H1 (cell line): ENCODE measurements at regions not wholly inside any gene's neighbourhood (a gene's known extent, or its start where the extent isn't known, plus 50 kb on each side); places are given as distances from the start of the nearest gene placed in this dataset.

Experiments
- CTCF ChIA-PET: fragments of 300-600 bp; sonication (Branson Sonifier 250); formaldehyde crosslinking; loops from one replicate; lab custom pipeline; 2021; ENCODE audit not compliant: partially characterized antibody; lab: Charles Lee
- POLR2A ChIA-PET: fragments of 300-600 bp; sonication (Branson Sonifier 250); formaldehyde crosslinking; loops from one replicate; lab custom pipeline; 2021; ENCODE audit warnings: inconsistent platforms; ENCODE audit not compliant: partially characterized antibody; lab: Charles Lee
- DNase-seq, 2 experiments: peaks; one replicate each; pipeline versions ENCODE4 v3.0.0 to v3.0.0-alpha.2; 2010 to 2022; ENCODE audit warnings: low spot score in 2 of 2, low read depth in 1 of 2, mixed read lengths in 1 of 2
- FAIRE-seq: peaks from 2 replicates; lab custom pipeline; 2011; peaks lifted over from hg19 to GRCh38; lab: Jason Lieb, UNC
- H2AFZ ChIP-seq: 2 replicates; pipeline ENCODE4 v1.8.1; 2012; ENCODE audit warnings: low read length, inconsistent platforms
- H2AK5ac ChIP-seq: 2 replicates; pipeline ENCODE4 v1.6.1; 2013; ENCODE audit warnings: low read depth, low read length
- H2BK120ac ChIP-seq: replicated peaks from 2 replicates; pipeline ENCODE3; 2013; ENCODE audit warnings: low read depth, low read length, inconsistent platforms
- H2BK12ac ChIP-seq: 2 replicates; pipeline ENCODE4 v1.6.1; 2013; ENCODE audit warnings: low read depth, low read length
- H2BK15ac ChIP-seq: 2 replicates; pipeline ENCODE4 v1.6.1; 2013; ENCODE audit warnings: low read length
- H2BK20ac ChIP-seq: 2 replicates; pipeline ENCODE4 v1.6.1; 2013; ENCODE audit warnings: low read length
- H2BK5ac ChIP-seq: 2 replicates; pipeline ENCODE4 v1.6.1; 2013; ENCODE audit warnings: low read depth, low read length
- H3K14ac ChIP-seq: 2 replicates; pipeline ENCODE4 v1.6.1; 2013; ENCODE audit warnings: inconsistent platforms; ENCODE audit not compliant: insufficient read length
- H3K18ac ChIP-seq: 2 replicates; pipeline ENCODE4 v1.6.1; 2013; ENCODE audit warnings: low read length; ENCODE audit errors: extremely low read depth
- H3K23ac ChIP-seq: 2 replicates; pipeline ENCODE4 v1.6.1; 2013; ENCODE audit warnings: inconsistent platforms; ENCODE audit not compliant: insufficient read length
- H3K23me2 ChIP-seq: 2 replicates; pipeline ENCODE4 v1.6.1; 2013; ENCODE audit warnings: low read depth, low read length
- H3K27ac ChIP-seq: 2 replicates; pipeline ENCODE4 v1.6.1; 2011; ENCODE audit warnings: low read depth, low read length, inconsistent platforms
- H3K27me3 ChIP-seq, 4 experiments: replicated peaks in 1 of 4; 1 replicate in 1 of 4; 2 replicates in 3 of 4; pipeline versions ENCODE4 v1.6.1 to v1.8.1; 2011 to 2013; ENCODE audit warnings: low read length in 3 of 4, mild to moderate bottlenecking in 3 of 4, inconsistent platforms in 2 of 4, mixed read lengths in 2 of 4, moderate library complexity in 1 of 4; ENCODE audit not compliant: control insufficient read depth in 3 of 4, insufficient read depth in 3 of 4; ENCODE audit errors: extremely low read depth in 1 of 4
- H3K36me3 ChIP-seq, 4 experiments: 2 replicates each; pipeline versions ENCODE4 v1.6.1 to v1.8.1; 2011 to 2013; ENCODE audit warnings: mild to moderate bottlenecking in 4 of 4, low read length in 3 of 4, moderate library complexity in 2 of 4, control low read depth in 1 of 4, inconsistent platforms in 1 of 4; ENCODE audit not compliant: insufficient read depth in 4 of 4, control insufficient read depth in 2 of 4
- H3K4ac ChIP-seq: replicated peaks from 2 replicates; pipeline ENCODE3; 2013; ENCODE audit warnings: low read length, low read depth, mixed read lengths, inconsistent platforms; ENCODE audit not compliant: insufficient read length
- H3K4me1 ChIP-seq, 4 experiments: replicated peaks in 1 of 4; 1 replicate in 1 of 4; 2 replicates in 3 of 4; pipeline versions ENCODE4 v1.6.1 to v1.8.1; 2011 to 2013; ENCODE audit warnings: low read length in 3 of 4, inconsistent platforms in 2 of 4, mixed read lengths in 1 of 4; ENCODE audit not compliant: insufficient read depth in 4 of 4, control insufficient read depth in 3 of 4
- H3K4me2 ChIP-seq, 2 experiments: 2 replicates each; pipeline versions ENCODE4 v1.6.1 to v1.8.1; 2011 to 2013; ENCODE audit warnings: low read depth in 2 of 2, low read length in 2 of 2, control low read depth in 1 of 2, inconsistent platforms in 1 of 2, mild to moderate bottlenecking in 1 of 2; ENCODE audit not compliant: insufficient read depth in 1 of 2
- H3K4me3 ChIP-seq, 4 experiments: fragments of 200-600, 300-600 bp in 1 of 4; sonication (generic), shearing (Covaris generic), sonication (Bioruptor Twin) in 1 of 4; 2 replicates each; pipeline versions ENCODE4 v1.5.1 to v1.8.1; 2011 to 2016; ENCODE audit warnings: low read length in 4 of 4, low read depth in 3 of 4, control low read depth in 2 of 4, inconsistent platforms in 2 of 4, mild to moderate bottlenecking in 2 of 4, mixed read lengths in 1 of 4, moderate library complexity in 1 of 4; ENCODE audit not compliant: insufficient read depth in 2 of 4; ENCODE audit errors: extremely low read depth in 1 of 4
- H3K56ac ChIP-seq: replicated peaks from 2 replicates; pipeline ENCODE3; 2013; ENCODE audit warnings: low read depth, mild to moderate bottlenecking, mixed read lengths, low read length, inconsistent platforms; ENCODE audit not compliant: insufficient read length
- H3K79me1 ChIP-seq: 2 replicates; pipeline ENCODE4 v1.6.1; 2013; ENCODE audit warnings: low read depth, low read length, control low read depth
- H3K79me2 ChIP-seq, 2 experiments: 2 replicates each; pipeline versions ENCODE4 v1.6.1 to v1.8.1; 2012 to 2013; ENCODE audit warnings: low read length in 2 of 2, mild to moderate bottlenecking in 2 of 2, inconsistent platforms in 1 of 2; ENCODE audit not compliant: insufficient read depth in 2 of 2, control insufficient read depth in 1 of 2
- H3K9ac ChIP-seq, 4 experiments: replicated peaks in 1 of 4; 1 replicate in 1 of 4; 2 replicates in 3 of 4; pipeline versions ENCODE4 v1.6.1 to v1.8.1; 2011 to 2013; ENCODE audit warnings: low read depth in 3 of 4, low read length in 3 of 4, control low read depth in 2 of 4, mild to moderate bottlenecking in 2 of 4, moderate library complexity in 2 of 4, inconsistent platforms in 1 of 4; ENCODE audit errors: extremely low read depth in 1 of 4
- H3K9me3 ChIP-seq, 2 experiments: 2 replicates each; pipeline versions ENCODE4 v1.6.1 to v1.8.1; 2012 to 2013; ENCODE audit warnings: mild to moderate bottlenecking in 2 of 2, moderate library complexity in 2 of 2, control low read depth in 1 of 2, inconsistent platforms in 1 of 2, low read depth in 1 of 2, low read length in 1 of 2, mixed read lengths in 1 of 2; ENCODE audit not compliant: insufficient read depth in 2 of 2
- H4K20me1 ChIP-seq, 2 experiments: replicated peaks in 1 of 2; 2 replicates each; pipeline versions ENCODE3 to v1.8.1; 2011 to 2013; ENCODE audit warnings: inconsistent platforms in 2 of 2, low read length in 2 of 2, mild to moderate bottlenecking in 1 of 2; ENCODE audit not compliant: insufficient read depth in 2 of 2, control insufficient read depth in 1 of 2
- H4K5ac ChIP-seq: 2 replicates; pipeline ENCODE4 v1.6.1; 2013; ENCODE audit warnings: low read length, low read depth, mixed read lengths, inconsistent platforms; ENCODE audit not compliant: insufficient read length
- H4K8ac ChIP-seq: 2 replicates; pipeline ENCODE4 v1.8.0; 2013; ENCODE audit warnings: mild to moderate bottlenecking, moderate library complexity, low read length, inconsistent platforms; ENCODE audit not compliant: insufficient read depth; ENCODE audit errors: extremely low read depth
- H4K91ac ChIP-seq: replicated peaks from 2 replicates; pipeline ENCODE3; 2013; ENCODE audit warnings: low read length, mixed read lengths, inconsistent platforms; ENCODE audit not compliant: insufficient read length
- ASH2L ChIP-seq: fragments of 200-600, 300-600 bp; sonication (generic); IDR thresholded peaks from one replicate; pipeline ENCODE4 v1.7.1; 2017; ENCODE audit warnings: low read length
- BACH1 ChIP-seq: IDR thresholded peaks from 2 replicates; pipeline ENCODE4 v1.6.1; 2012; ENCODE audit warnings: low read length, improper control_type of control experiment
- EP300 ChIP-seq, 2 experiments: IDR thresholded peaks; 1 replicate in 1 of 2; 2 replicates in 1 of 2; pipeline ENCODE4 v1.6.1; 2011 to 2012; ENCODE audit warnings: low read depth in 2 of 2, low read length in 2 of 2, mild to moderate bottlenecking in 2 of 2, borderline replicate concordance in 1 of 2, inconsistent platforms in 1 of 2, moderate library complexity in 1 of 2
- KDM4A ChIP-seq: IDR thresholded peaks from one replicate; pipeline ENCODE4 v1.7.1; 2012; ENCODE audit warnings: low read depth, mild to moderate bottlenecking, moderate library complexity, low read length, inconsistent platforms; ENCODE audit not compliant: severe bottlenecking
- MAFK ChIP-seq: IDR thresholded peaks from 2 replicates; pipeline ENCODE4 v1.6.1; 2012; ENCODE audit warnings: low read depth, mild to moderate bottlenecking, improper control_type of control experiment, low read length
- NRF1 ChIP-seq: IDR thresholded peaks from 2 replicates; pipeline ENCODE4 v1.6.1; 2011; ENCODE audit warnings: mild to moderate bottlenecking, low read depth, low read length, improper control_type of control experiment
- POU5F1 ChIP-seq: IDR thresholded peaks from 2 replicates; pipeline ENCODE4 v1.6.1; 2011; ENCODE audit warnings: low read depth, mild to moderate bottlenecking, low read length, moderate library complexity
- SP1 ChIP-seq: IDR thresholded peaks from 2 replicates; pipeline ENCODE4 v1.6.1; 2011; ENCODE audit warnings: low read depth, low read length
- SP4 ChIP-seq: IDR thresholded peaks from 2 replicates; pipeline ENCODE4 v1.6.1; 2012; ENCODE audit warnings: low read length, inconsistent platforms
- TBP ChIP-seq: IDR thresholded peaks from 2 replicates; pipeline ENCODE4 v1.6.1; 2011; ENCODE audit warnings: low read depth, low read length, improper control_type of control experiment
- TEAD4 ChIP-seq: IDR thresholded peaks from 2 replicates; pipeline ENCODE4 v1.6.1; 2012; ENCODE audit warnings: low read depth, low read length, inconsistent platforms, mixed read lengths
- YY1 ChIP-seq: IDR thresholded peaks from 2 replicates; pipeline ENCODE4 v1.6.1; 2011; ENCODE audit warnings: low read depth, mild to moderate bottlenecking, low read length
- whole genome bisulfite sequencing, 2 experiments: shearing (Covaris generic) in 1 of 2; methylation state at CpG; one replicate each; pipeline versions ENCODE4 v1.1.6 to v1.1.7; 2013 to 2015; ENCODE audit warnings: low lambda C conversion rate in 2 of 2, mixed read lengths in 2 of 2, inconsistent platforms in 1 of 2, low coverage in 1 of 2, missing lambda C conversion rate in 1 of 2; ENCODE audit not compliant: insufficient replicate concordance in 2 of 2, insufficient coverage in 1 of 2, insufficient read length in 1 of 2; ENCODE audit errors: extremely low coverage in 1 of 2, missing lambda C conversion rate in 1 of 2; 5-methylcytosine and 5-hydroxymethylcytosine counted together
- TF ChIP-seq, protein P1 (sequence below), 3 experiments: IDR thresholded peaks; 1 replicate in 2 of 3; 2 replicates in 1 of 3; pipeline versions ENCODE4 v1.5.1 to v1.6.1; 2011; ENCODE audit warnings: low read length in 3 of 3, mild to moderate bottlenecking in 3 of 3, inconsistent platforms in 2 of 3, low read depth in 1 of 3, moderate library complexity in 1 of 3; ENCODE audit not compliant: insufficient read depth in 1 of 3; ENCODE audit errors: control extremely low read depth in 1 of 3

DNA sequence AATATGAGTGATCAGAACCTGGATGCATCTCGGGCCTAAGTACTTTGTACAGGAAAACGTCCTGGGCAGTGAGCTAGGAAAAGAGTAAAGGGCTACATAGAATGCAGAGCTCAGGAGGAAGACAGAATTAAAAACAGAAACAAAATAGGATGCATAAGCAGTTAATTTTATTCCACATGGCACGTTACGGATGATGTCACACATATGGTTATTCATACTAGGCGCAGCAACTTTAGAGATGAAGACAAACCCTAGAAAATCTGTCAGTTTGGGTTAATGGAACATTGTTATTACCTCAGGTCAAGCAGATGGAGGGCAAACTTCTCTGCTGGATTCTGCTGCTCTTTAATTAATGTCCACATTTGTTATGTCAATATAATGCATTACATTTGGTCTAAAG is 445.4 kb downstream of the ANXA1 start:
- Histone ChIP-seq H3K9me3 (no peaks in the 10 kb centered on the region), H2BK12ac (no peak overlapping the region), H4K91ac (no peak overlapping the region), H4K5ac (no peak overlapping the region), H3K4ac (no peak overlapping the region), H3K79me2 (no peaks in the 10 kb centered on the region), H3K4me2 (no peak overlapping the region), H2AFZ (no peak overlapping the region), H3K18ac (no peak overlapping the region), H3K27ac (no peak overlapping the region), H2BK15ac (no peak overlapping the region), H3K23me2 (no peaks in the 10 kb centered on the region), H3K36me3 (no peaks in the 10 kb centered on the region), H3K14ac (no peak overlapping the region), H3K79me1 (no peaks in the 10 kb centered on the region), H3K56ac (no peak overlapping the region), H4K8ac (no peak overlapping the region), H3K27me3 (no peaks in the 10 kb centered on the region), H2BK20ac (no peak overlapping the region), H3K23ac (no peak overlapping the region), H2AK5ac (no peak overlapping the region), H4K20me1 (no peaks in the 10 kb centered on the region), H2BK120ac (no peak overlapping the region), H3K4me3 (no peak overlapping the region), H3K9ac (no peak overlapping the region), H3K4me1 (peaks cover 0 to 7% (median 0%) of the 10 kb centered on the region in 4 experiments; a peak in 1 of 7 replicates), H2BK5ac (no peak overlapping the region)
- CTCF ChIA-PET = interaction anchor here (1.0 kb wide), 1 partner anchor 43 kb away, joined by 3 read pairs; no protein-coding TSS in a partner anchor
- DNase-seq (no peak), FAIRE-seq (no peak)
- 93% methylated on average over 5 of the region's 5 CpGs; no CpG with 5 or more reads in 1 of the 2 experiments for WGBS, 2 experiments
- POLR2A ChIA-PET = no interaction called here
- no peak for TF ChIP-seq KDM4A
- no peak for TF ChIP-seq TBP
- TF ChIP-seq MAFK = no peak
- no peak for TF ChIP-seq TEAD4
- TF ChIP-seq ASH2L = no peak
- TF ChIP-seq EP300 (IDR thresholded peaks at IDR 0.05; ENCODE audit: borderline replicate concordance in 1 of 2, low read depth in 2 of 2, low read length in 2 of 2) = no peak
- no peak for TF ChIP-seq BACH1
- no peak for TF ChIP-seq SP4
- TF ChIP-seq, protein P1, sequence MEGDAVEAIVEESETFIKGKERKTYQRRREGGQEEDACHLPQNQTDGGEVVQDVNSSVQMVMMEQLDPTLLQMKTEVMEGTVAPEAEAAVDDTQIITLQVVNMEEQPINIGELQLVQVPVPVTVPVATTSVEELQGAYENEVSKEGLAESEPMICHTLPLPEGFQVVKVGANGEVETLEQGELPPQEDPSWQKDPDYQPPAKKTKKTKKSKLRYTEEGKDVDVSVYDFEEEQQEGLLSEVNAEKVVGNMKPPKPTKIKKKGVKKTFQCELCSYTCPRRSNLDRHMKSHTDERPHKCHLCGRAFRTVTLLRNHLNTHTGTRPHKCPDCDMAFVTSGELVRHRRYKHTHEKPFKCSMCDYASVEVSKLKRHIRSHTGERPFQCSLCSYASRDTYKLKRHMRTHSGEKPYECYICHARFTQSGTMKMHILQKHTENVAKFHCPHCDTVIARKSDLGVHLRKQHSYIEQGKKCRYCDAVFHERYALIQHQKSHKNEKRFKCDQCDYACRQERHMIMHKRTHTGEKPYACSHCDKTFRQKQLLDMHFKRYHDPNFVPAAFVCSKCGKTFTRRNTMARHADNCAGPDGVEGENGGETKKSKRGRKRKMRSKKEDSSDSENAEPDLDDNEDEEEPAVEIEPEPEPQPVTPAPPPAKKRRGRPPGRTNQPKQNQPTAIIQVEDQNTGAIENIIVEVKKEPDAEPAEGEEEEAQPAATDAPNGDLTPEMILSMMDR (IDR thresholded peaks at IDR 0.05; ENCODE audit: control extremely low read depth in 1 of 3, insufficient read depth in 1 of 3, low read depth in 1 of 3, low read length in 3 of 3) = no peak
- TF ChIP-seq YY1 = no peak
- no peak for TF ChIP-seq SP1
- no peak for TF ChIP-seq POU5F1
- TF ChIP-seq NRF1 = no peak
